ENCODE measurements at regions not wholly inside any gene's neighbourhood (a gene's known extent, or its start where the extent isn't known, plus 50 kb on each side); places are given as distances from the start of the nearest gene placed in this dataset.

DNA sequence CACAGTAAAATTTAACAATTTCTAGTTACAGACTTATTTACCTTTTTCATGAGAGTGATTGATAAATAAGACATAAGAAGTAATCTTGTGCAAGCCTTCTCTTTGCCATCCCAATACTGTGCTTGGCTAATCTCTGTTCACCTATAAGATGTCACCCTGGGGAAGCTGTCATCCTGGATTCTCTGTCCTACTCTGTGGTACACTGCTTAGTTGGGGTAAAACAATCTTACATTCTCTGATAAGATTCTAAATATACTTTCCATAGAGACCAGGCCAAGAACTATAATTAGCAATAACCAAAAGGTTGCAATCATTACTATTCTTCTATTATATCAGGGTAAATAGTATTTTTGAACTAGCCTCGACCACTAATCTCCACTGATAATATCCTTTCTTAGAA, 1218.3 kb upstream of the CADM2 start:
- Histone ChIP-seq H3K79me2 (ENCODE audit: insufficient read depth, low read length) (no peaks in the 10 kb centered on the region), H4K20me1 (ENCODE audit: insufficient read depth, low read length) (no peaks in the 10 kb centered on the region), H3K27ac (ENCODE audit: low read depth, low read length) (no peak overlapping the region), H3K27me3 (ENCODE audit: insufficient read depth, low read length) (no peaks in the 10 kb centered on the region), H3K4me2 (ENCODE audit: low read length) (no peak overlapping the region), H3K9ac (ENCODE audit: low read length) (no peak overlapping the region), H3K4me3 (ENCODE audit: insufficient read depth, low read depth, low read length) (no peak overlapping the region), H2AFZ (ENCODE audit: low read depth, low read length) (no peak overlapping the region), H3K4me1 (ENCODE audit: insufficient read depth, low read length) (no peaks in the 10 kb centered on the region), H3K9me3 (ENCODE audit: insufficient read depth, low read depth, low read length) (no peaks in the 10 kb centered on the region), H3K36me3 (ENCODE audit: insufficient read depth, low read length) (no peaks in the 10 kb centered on the region)
- FAIRE-seq: no peak
- Mint-ChIP-seq H3K4me3 (ENCODE audit: unreplicated experiment) (no peak overlapping the region), H3K4me1 (ENCODE audit: low read depth, unreplicated experiment) (no peaks in the 10 kb centered on the region), H3K36me3 (ENCODE audit: low read depth, unreplicated experiment) (no peaks in the 10 kb centered on the region), H3K9me3 (ENCODE audit: unreplicated experiment) (no peaks in the 10 kb centered on the region), H3K27ac (ENCODE audit: unreplicated experiment) (no peak overlapping the region), H3K27me3 (ENCODE audit: low read depth, unreplicated experiment) (no peaks in the 10 kb centered on the region)
- TF ChIP-seq, protein P1, sequence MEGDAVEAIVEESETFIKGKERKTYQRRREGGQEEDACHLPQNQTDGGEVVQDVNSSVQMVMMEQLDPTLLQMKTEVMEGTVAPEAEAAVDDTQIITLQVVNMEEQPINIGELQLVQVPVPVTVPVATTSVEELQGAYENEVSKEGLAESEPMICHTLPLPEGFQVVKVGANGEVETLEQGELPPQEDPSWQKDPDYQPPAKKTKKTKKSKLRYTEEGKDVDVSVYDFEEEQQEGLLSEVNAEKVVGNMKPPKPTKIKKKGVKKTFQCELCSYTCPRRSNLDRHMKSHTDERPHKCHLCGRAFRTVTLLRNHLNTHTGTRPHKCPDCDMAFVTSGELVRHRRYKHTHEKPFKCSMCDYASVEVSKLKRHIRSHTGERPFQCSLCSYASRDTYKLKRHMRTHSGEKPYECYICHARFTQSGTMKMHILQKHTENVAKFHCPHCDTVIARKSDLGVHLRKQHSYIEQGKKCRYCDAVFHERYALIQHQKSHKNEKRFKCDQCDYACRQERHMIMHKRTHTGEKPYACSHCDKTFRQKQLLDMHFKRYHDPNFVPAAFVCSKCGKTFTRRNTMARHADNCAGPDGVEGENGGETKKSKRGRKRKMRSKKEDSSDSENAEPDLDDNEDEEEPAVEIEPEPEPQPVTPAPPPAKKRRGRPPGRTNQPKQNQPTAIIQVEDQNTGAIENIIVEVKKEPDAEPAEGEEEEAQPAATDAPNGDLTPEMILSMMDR (IDR thresholded peaks at IDR 0.05; ENCODE audit: insufficient read depth, low read depth, low read length): no peak
- no peak for TF ChIP-seq EZH2 (IDR thresholded peaks at IDR 0.05; ENCODE audit: insufficient read depth, low read length)
- DNase-seq (ENCODE audit: low read depth): no peak

DNA sequence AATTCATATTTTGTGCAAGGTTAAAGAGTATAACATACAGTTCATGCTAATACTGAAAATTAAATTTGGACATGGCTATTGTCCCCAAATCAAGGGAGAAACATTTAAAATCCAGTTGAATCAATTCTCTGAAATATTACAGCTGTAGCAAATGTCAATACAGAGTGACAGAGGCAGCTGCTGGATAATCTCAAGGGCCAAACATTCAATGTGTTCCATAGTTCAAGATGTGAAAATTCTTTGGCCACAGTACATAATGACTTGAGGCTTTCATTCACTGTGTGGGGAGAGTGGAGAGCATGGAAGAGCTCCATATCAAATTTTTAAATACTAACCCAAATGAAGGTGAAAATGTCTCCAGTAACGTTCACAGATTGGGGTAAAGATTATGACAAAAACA, 1192.8 kb upstream of the CADM2 start:
- no peaks in the 10 kb centered on the region for H4K20me1 ChIP-seq (ENCODE audit: insufficient read depth, low read length)
- no peak for DNase-seq (ENCODE audit: low read depth)
- no peak overlapping the region for H3K4me2 ChIP-seq (ENCODE audit: low read length)
- no peaks in the 10 kb centered on the region for H3K36me3 ChIP-seq (ENCODE audit: insufficient read depth, low read length)
- H3K9me3 ChIP-seq (ENCODE audit: insufficient read depth, low read depth, low read length): no peaks in the 10 kb centered on the region
- H2AFZ ChIP-seq (ENCODE audit: low read depth, low read length): no peak overlapping the region
- H3K27ac Mint-ChIP-seq (ENCODE audit: unreplicated experiment): no peak overlapping the region
- no peak overlapping the region for H3K4me3 ChIP-seq (ENCODE audit: insufficient read depth, low read depth, low read length)
- no peaks in the 10 kb centered on the region for H3K36me3 Mint-ChIP-seq (ENCODE audit: low read depth, unreplicated experiment)
- TF ChIP-seq, protein P1 (IDR thresholded peaks at IDR 0.05; ENCODE audit: insufficient read depth, low read depth, low read length): no peak
- no peak for TF ChIP-seq EZH2 (IDR thresholded peaks at IDR 0.05; ENCODE audit: insufficient read depth, low read length)
- no peaks in the 10 kb centered on the region for H3K27me3 ChIP-seq (ENCODE audit: insufficient read depth, low read length)
- H3K4me1 ChIP-seq (ENCODE audit: insufficient read depth, low read length): no peaks in the 10 kb centered on the region
- H3K9ac ChIP-seq (ENCODE audit: low read length): no peak overlapping the region
- no peaks in the 10 kb centered on the region for H3K4me1 Mint-ChIP-seq (ENCODE audit: low read depth, unreplicated experiment)
- no peak overlapping the region for H3K27ac ChIP-seq (ENCODE audit: low read depth, low read length)
- H3K27me3 Mint-ChIP-seq (ENCODE audit: low read depth, unreplicated experiment): no peaks in the 10 kb centered on the region
- no peaks in the 10 kb centered on the region for H3K9me3 Mint-ChIP-seq (ENCODE audit: unreplicated experiment)
- no peak overlapping the region for H3K4me3 Mint-ChIP-seq (ENCODE audit: unreplicated experiment)
- no peak for FAIRE-seq
- H3K79me2 ChIP-seq (ENCODE audit: insufficient read depth, low read length): no peaks in the 10 kb centered on the region

DNA sequence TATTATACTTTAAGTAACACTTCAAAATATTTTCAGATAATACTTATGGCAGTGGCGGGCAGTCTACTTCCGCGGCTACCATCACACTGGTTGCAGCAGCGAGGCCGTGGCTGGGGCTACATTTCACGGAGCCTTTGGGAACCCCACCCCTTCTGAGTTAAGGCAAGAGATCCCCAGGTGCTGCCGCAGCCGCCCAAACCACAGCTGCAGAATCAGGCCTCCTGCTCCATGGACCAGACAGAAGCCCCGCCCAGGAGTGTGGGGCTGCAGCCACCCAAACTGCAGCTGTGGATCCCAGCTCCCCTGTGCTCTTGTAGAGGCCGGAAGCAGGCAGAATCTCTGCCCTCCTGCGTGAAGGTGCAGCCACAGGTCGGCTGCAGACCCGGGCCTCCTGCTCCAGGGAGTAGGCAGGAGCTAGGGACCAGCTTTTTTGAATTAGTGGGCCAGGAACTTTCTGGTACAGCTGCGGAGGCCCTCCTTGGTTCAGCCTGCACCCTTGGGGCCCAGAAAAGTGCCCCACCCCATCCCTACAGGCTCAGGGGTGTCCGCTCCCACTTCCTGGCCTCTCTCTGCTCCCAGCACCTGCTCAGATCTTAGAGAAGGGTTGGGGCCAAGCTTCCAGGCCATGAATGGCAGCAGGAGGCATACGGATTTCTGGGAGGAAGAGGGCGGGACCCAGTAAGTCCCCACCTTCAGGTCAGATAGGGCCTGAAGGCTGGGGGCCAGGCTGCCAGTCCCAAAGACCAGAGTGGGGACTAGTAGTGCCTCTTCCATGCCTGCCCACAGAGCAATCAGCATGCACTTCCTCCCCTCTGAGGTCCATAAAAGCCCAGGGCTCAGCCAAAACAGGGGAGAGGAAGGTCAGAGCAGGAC, 1188.8 kb upstream of the CADM2 start:
- no peaks in the 10 kb centered on the region for H3K4me1 ChIP-seq (ENCODE audit: insufficient read depth, low read length)
- TF ChIP-seq EZH2 (IDR thresholded peaks at IDR 0.05; ENCODE audit: insufficient read depth, low read length): no peak
- TF ChIP-seq, protein P1 (IDR thresholded peaks at IDR 0.05; ENCODE audit: insufficient read depth, low read depth, low read length): no peak
- no peaks in the 10 kb centered on the region for H3K79me2 ChIP-seq (ENCODE audit: insufficient read depth, low read length)
- no peak overlapping the region for H3K27ac ChIP-seq (ENCODE audit: low read depth, low read length)
- no peaks in the 10 kb centered on the region for H3K36me3 ChIP-seq (ENCODE audit: insufficient read depth, low read length)
- no peak for DNase-seq (ENCODE audit: low read depth)
- no peak overlapping the region for H3K9ac ChIP-seq (ENCODE audit: low read length)
- H3K4me2 ChIP-seq (ENCODE audit: low read length): no peak overlapping the region
- Mint-ChIP-seq H3K27me3 (ENCODE audit: low read depth, unreplicated experiment) (no peaks in the 10 kb centered on the region), H3K4me3 (ENCODE audit: unreplicated experiment) (no peak overlapping the region), H3K36me3 (ENCODE audit: low read depth, unreplicated experiment) (no peaks in the 10 kb centered on the region), H3K4me1 (ENCODE audit: low read depth, unreplicated experiment) (no peaks in the 10 kb centered on the region), H3K27ac (ENCODE audit: unreplicated experiment) (no peak overlapping the region), H3K9me3 (ENCODE audit: unreplicated experiment) (no peaks in the 10 kb centered on the region)
- no peak overlapping the region for H2AFZ ChIP-seq (ENCODE audit: low read depth, low read length)
- no peaks in the 10 kb centered on the region for H3K9me3 ChIP-seq (ENCODE audit: insufficient read depth, low read depth, low read length)
- H4K20me1 ChIP-seq (ENCODE audit: insufficient read depth, low read length): no peaks in the 10 kb centered on the region
- no peak for FAIRE-seq
- no peak overlapping the region for H3K4me3 ChIP-seq (ENCODE audit: insufficient read depth, low read depth, low read length)
- H3K27me3 ChIP-seq (ENCODE audit: insufficient read depth, low read length): no peaks in the 10 kb centered on the region
